HepG2 (cell line): ENCODE measurements at regions not wholly inside any gene's neighbourhood (a gene's known extent, or its start where the extent isn't known, plus 50 kb on each side); places are given as distances from the start of the nearest gene placed in this dataset.

Experiments
- ATAC-seq: fragments of 200-7000 bp; cut with Tn5 transposase; 3 replicates; pipeline ENCODE4 v1.9.1; 2020; ENCODE audit warnings: mild to moderate bottlenecking, moderate library complexity
- BruUV-seq: library from RNA; stranded (reverse); fragments of 400-500 nt; replicated peaks from 2 replicates; lab custom pipeline; 2021; lab: Mats Ljungman, UMichigan
- CTCF ChIA-PET: fragments of 300-600 bp; formaldehyde crosslinking; extraction: SDS; loops from one replicate; lab custom pipeline; 2021; ENCODE audit warnings: low total read pairs, inconsistent platforms, low intra/inter-chr PET ratio; lab: Yijun Ruan, JAX
- POLR2A ChIA-PET: fragments of 350-600 bp; sonication (Branson Sonifier 250); formaldehyde crosslinking; loops from one replicate; lab custom pipeline; 2020; ENCODE audit warnings: antibody characterized with exemption, inconsistent platforms; lab: Yijun Ruan, JAX
- DNase-seq: peaks from one replicate; pipeline ENCODE4 v3.0.0-alpha.2; 2015; ENCODE audit warnings: low spot score
- FAIRE-seq: peaks from 3 replicates; lab custom pipeline; 2011; peaks lifted over from hg19 to GRCh38; lab: Jason Lieb, UNC
- H2AFZ ChIP-seq: one replicate; pipeline ENCODE4 v1.6.1; 2011; ENCODE audit warnings: low read length, inconsistent platforms
- H3K27ac ChIP-seq: fragments of 300-600 bp; 3 replicates; pipeline ENCODE4 v1.8.0; 2011; ENCODE audit warnings: mixed run types, mild to moderate bottlenecking, mixed read lengths, low read length, inconsistent platforms; ENCODE audit not compliant: insufficient read depth; ENCODE audit errors: extremely low read length
- H3K27me3 ChIP-seq, 2 experiments: fragments of 200-600 bp in 1 of 2; 2 replicates in 1 of 2; 3 replicates in 1 of 2; pipeline versions ENCODE4 v1.6.0 to v1.8.0; 2011; ENCODE audit warnings: low read length in 2 of 2, mild to moderate bottlenecking in 2 of 2, moderate library complexity in 2 of 2, inconsistent platforms in 1 of 2; ENCODE audit not compliant: insufficient read depth in 2 of 2, control insufficient read depth in 1 of 2
- H3K36me3 ChIP-seq, 2 experiments: fragments of 200-600 bp in 1 of 2; replicated peaks in 1 of 2; 2 replicates in 1 of 2; 3 replicates in 1 of 2; pipeline versions ENCODE4 v1.5.1 to v1.8.0; 2011; ENCODE audit warnings: low read length in 2 of 2, inconsistent platforms in 1 of 2; ENCODE audit not compliant: insufficient read depth in 2 of 2, control insufficient read depth in 1 of 2
- H3K4me1 ChIP-seq: 2 replicates; pipeline ENCODE4 v1.5.1; 2012; ENCODE audit warnings: low read length, inconsistent platforms; ENCODE audit not compliant: insufficient read depth
- H3K4me2 ChIP-seq: 2 replicates; pipeline ENCODE4 v1.6.0; 2011; ENCODE audit warnings: low read depth, low read length, inconsistent platforms
- H3K4me3 ChIP-seq, 3 experiments: fragments of 200-600 bp in 1 of 3; sonication (generic), shearing (Covaris generic) in 1 of 3; replicated peaks in 1 of 3; 2 replicates each; pipeline ENCODE4 v1.5.1; 2011 to 2016; ENCODE audit warnings: low read length in 3 of 3, inconsistent platforms in 2 of 3, low read depth in 2 of 3, mild to moderate bottlenecking in 2 of 3, control low read depth in 1 of 3, mixed read lengths in 1 of 3; ENCODE audit not compliant: insufficient read depth in 1 of 3
- H3K79me2 ChIP-seq: one replicate; pipeline ENCODE4 v1.6.1; 2011; ENCODE audit warnings: low read length, inconsistent platforms; ENCODE audit not compliant: insufficient read depth
- H3K9ac ChIP-seq: 2 replicates; pipeline ENCODE4 v1.6.0; 2011; ENCODE audit warnings: mild to moderate bottlenecking, low read depth, low read length, inconsistent platforms; ENCODE audit not compliant: insufficient read depth
- H3K9me3 ChIP-seq: 2 replicates; pipeline ENCODE4 v1.5.1; 2012; ENCODE audit warnings: mild to moderate bottlenecking, low read length
- H4K20me1 ChIP-seq: 2 replicates; pipeline ENCODE4 v1.6.0; 2011; ENCODE audit warnings: inconsistent platforms, mild to moderate bottlenecking, low read length, moderate library complexity; ENCODE audit not compliant: insufficient read depth
- BORCS8-MEF2B ChIP-seq: sonication (generic); formaldehyde crosslinking; IDR thresholded peaks from 2 replicates; pipeline ENCODE4 v1.8.0; 2022; ENCODE audit warnings: mild to moderate bottlenecking, missing genetic modification reagents
- HMGA1 ChIP-seq: sonication (generic); formaldehyde crosslinking; conservative IDR thresholded peaks from 2 replicates; pipeline ENCODE4 v1.4.0; 2020; ENCODE audit warnings: missing genetic modification reagents
- MTA3 ChIP-seq: sonication (generic); formaldehyde crosslinking; IDR thresholded peaks from 2 replicates; pipeline ENCODE4 v1.4.0; 2020; ENCODE audit warnings: missing genetic modification reagents
- SNAPC5 ChIP-seq: sonication (generic); formaldehyde crosslinking; IDR thresholded peaks from 2 replicates; pipeline ENCODE4 v1.8.1; 2023; ENCODE audit warnings: mild to moderate bottlenecking, missing genetic modification reagents, borderline replicate concordance
- THYN1 ChIP-seq: sonication (generic); formaldehyde crosslinking; IDR thresholded peaks from 2 replicates; pipeline ENCODE4 v1.8.1; 2023; ENCODE audit warnings: low read depth, mild to moderate bottlenecking, moderate library complexity, missing genetic modification reagents, borderline replicate concordance
- TRIM24 ChIP-seq: sonication (generic); formaldehyde crosslinking; IDR thresholded peaks from 2 replicates; pipeline ENCODE4 v1.8.0; 2022; ENCODE audit warnings: mild to moderate bottlenecking, missing genetic modification reagents
- ZBTB7B ChIP-seq: sonication (generic); formaldehyde crosslinking; IDR thresholded peaks from 2 replicates; pipeline ENCODE4 v1.4.0; 2020; ENCODE audit warnings: missing genetic modification reagents
- ZNF343 ChIP-seq: sonication (generic); formaldehyde crosslinking; IDR thresholded peaks from 2 replicates; pipeline ENCODE4 v1.4.0; 2020; ENCODE audit warnings: mild to moderate bottlenecking, missing genetic modification reagents
- ZNF362 ChIP-seq: sonication (generic); formaldehyde crosslinking; IDR thresholded peaks from 2 replicates; pipeline ENCODE4 v1.4.0; 2020; ENCODE audit warnings: missing genetic modification reagents, mild to moderate bottlenecking, borderline replicate concordance
- WGBS: methylation state at CpG from one replicate; pipeline ENCODE4 v1.1.6; 2017; ENCODE audit warnings: low lambda C conversion rate; 5-methylcytosine and 5-hydroxymethylcytosine counted together
- in situ Hi-C: cut with HindIII; loops from 2 replicates; pipeline ENCODE4 v1.10.0; 2017; ENCODE audit warnings: low pct_unique_long_range_greater_than_20kb; ENCODE audit not compliant: extremely low pct_ligation_motif_present
- intact Hi-C: fragments of 100-400 bp; cut with micrococcal nuclease; formaldehyde crosslinking; loops from one replicate; pipeline ENCODE4 v1.10.0; 2022; ENCODE audit not compliant: unreplicated experiment
- TF ChIP-seq, protein P1 (sequence below): sonication (generic); formaldehyde crosslinking; IDR thresholded peaks from 2 replicates; pipeline ENCODE4 v1.8.0; 2022; ENCODE audit warnings: mild to moderate bottlenecking, missing genetic modification reagents
- TF ChIP-seq, protein P2 (sequence below): conservative IDR thresholded peaks from 2 replicates; pipeline ENCODE4 v1.6.1; 2018; ENCODE audit warnings: missing genetic modification reagents
- TF ChIP-seq, protein P3 (sequence below): sonication (generic); formaldehyde crosslinking; IDR thresholded peaks from 2 replicates; pipeline ENCODE4 v1.5.0; 2020; ENCODE audit warnings: missing genetic modification reagents

DNA sequence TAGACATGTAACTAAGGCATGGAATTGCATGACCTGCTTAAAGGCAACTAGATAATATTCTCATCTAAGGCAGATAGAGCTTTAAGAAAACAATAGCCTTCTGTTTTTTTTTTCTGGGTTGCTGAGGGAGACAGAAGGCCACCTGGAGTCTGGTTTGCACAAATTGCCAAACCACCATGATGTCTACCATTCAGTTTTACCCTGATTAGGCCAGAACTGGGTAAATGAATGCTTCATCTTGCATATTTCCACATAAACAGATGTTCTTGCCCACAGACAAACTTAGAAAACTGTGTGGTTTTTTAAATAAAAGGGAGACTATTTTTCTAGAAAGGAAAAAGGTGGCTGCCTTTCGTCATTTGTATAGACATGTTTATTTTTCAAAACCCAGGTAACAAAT lies 278.7 kb upstream of the PRICKLE1 start (continued):
- TF ChIP-seq, protein P1, sequence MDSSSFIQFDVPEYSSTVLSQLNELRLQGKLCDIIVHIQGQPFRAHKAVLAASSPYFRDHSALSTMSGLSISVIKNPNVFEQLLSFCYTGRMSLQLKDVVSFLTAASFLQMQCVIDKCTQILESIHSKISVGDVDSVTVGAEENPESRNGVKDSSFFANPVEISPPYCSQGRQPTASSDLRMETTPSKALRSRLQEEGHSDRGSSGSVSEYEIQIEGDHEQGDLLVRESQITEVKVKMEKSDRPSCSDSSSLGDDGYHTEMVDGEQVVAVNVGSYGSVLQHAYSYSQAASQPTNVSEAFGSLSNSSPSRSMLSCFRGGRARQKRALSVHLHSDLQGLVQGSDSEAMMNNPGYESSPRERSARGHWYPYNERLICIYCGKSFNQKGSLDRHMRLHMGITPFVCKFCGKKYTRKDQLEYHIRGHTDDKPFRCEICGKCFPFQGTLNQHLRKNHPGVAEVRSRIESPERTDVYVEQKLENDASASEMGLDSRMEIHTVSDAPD (CRISPR knock-in tag) = no peak
- TF ChIP-seq, protein P2, sequence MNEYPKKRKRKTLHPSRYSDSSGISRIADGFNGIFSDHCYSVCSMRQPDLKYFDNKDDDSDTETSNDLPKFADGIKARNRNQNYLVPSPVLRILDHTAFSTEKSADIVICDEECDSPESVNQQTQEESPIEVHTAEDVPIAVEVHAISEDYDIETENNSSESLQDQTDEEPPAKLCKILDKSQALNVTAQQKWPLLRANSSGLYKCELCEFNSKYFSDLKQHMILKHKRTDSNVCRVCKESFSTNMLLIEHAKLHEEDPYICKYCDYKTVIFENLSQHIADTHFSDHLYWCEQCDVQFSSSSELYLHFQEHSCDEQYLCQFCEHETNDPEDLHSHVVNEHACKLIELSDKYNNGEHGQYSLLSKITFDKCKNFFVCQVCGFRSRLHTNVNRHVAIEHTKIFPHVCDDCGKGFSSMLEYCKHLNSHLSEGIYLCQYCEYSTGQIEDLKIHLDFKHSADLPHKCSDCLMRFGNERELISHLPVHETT (CRISPR knock-in tag) = no peak
- TF ChIP-seq, protein P3, sequence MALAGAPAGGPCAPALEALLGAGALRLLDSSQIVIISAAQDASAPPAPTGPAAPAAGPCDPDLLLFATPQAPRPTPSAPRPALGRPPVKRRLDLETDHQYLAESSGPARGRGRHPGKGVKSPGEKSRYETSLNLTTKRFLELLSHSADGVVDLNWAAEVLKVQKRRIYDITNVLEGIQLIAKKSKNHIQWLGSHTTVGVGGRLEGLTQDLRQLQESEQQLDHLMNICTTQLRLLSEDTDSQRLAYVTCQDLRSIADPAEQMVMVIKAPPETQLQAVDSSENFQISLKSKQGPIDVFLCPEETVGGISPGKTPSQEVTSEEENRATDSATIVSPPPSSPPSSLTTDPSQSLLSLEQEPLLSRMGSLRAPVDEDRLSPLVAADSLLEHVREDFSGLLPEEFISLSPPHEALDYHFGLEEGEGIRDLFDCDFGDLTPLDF = no peak
- TF ChIP-seq ZBTB7B (CRISPR knock-in tag) = no peak
- TF ChIP-seq, all 625 proteins: peak for 0

GRCh38 chr12:42865282-42865681 lies 275.7 kb upstream of the PRICKLE1 start:
- Histone ChIP-seq H3K27ac (no peak overlapping the region), H3K9ac (no peak overlapping the region), H3K27me3 (no peaks in the 10 kb centered on the region; a peak in 1 of 5 replicates), H2AFZ (no peak overlapping the region), H4K20me1 (no peaks in the 10 kb centered on the region), H3K79me2 (no peaks in the 10 kb centered on the region), H3K9me3 (no peaks in the 10 kb centered on the region), H3K4me2 (no peak overlapping the region), H3K36me3 (no peaks in the 10 kb centered on the region), H3K4me3 (no peak overlapping the region), H3K4me1 (no peaks in the 10 kb centered on the region)
- FAIRE-seq (no peak), DNase-seq (no peak), ATAC-seq (no peak)
- CTCF ChIA-PET = no interaction called here
- BruUV-seq = no TSS peak
- in situ Hi-C loops (no loop called here), intact Hi-C loops (no loop called here)
- POLR2A ChIA-PET = no interaction called here
- no peak for TF ChIP-seq ZNF362 (CRISPR knock-in tag)
- TF ChIP-seq BORCS8-MEF2B (CRISPR knock-in tag) = no peak
- TF ChIP-seq TRIM24 = no peak
- TF ChIP-seq ZNF343 (CRISPR knock-in tag) = no peak
- TF ChIP-seq MTA3 = no peak
- TF ChIP-seq THYN1 = no peak
- no peak for TF ChIP-seq HMGA1 (CRISPR knock-in tag)
- TF ChIP-seq SNAPC5 (CRISPR knock-in tag) = no peak
- WGBS = under 1% methylated on average over 3 of the region's 3 CpGs
